Mesenchymal stem cell (in vitro differentiated cells and primary cell): ENCODE measurements at regions not wholly inside any gene's neighbourhood (a gene's known extent, or its start where the extent isn't known, plus 50 kb on each side); places are given as distances from the start of the nearest gene placed in this dataset.

Experiments
- DNase-seq: peaks from one replicate; pipeline ENCODE4 v3.0.0-alpha.2; 2013
- H2AFZ ChIP-seq: one replicate; pipeline ENCODE4 v1.6.1; 2013; ENCODE audit warnings: low read depth, mild to moderate bottlenecking, control low read depth, inconsistent platforms, low read length, moderate library complexity
- H2AK5ac ChIP-seq: 2 replicates; pipeline ENCODE4 v1.6.1; 2013; ENCODE audit warnings: low read length, moderate library complexity, mild to moderate bottlenecking, inconsistent platforms; ENCODE audit not compliant: severe bottlenecking
- H2BK120ac ChIP-seq: one replicate; pipeline ENCODE4 v1.6.1; 2013; ENCODE audit warnings: low read depth, mild to moderate bottlenecking, inconsistent platforms, low read length, moderate library complexity
- H2BK12ac ChIP-seq, 2 experiments: one replicate each; pipeline ENCODE4 v1.6.1; 2013; ENCODE audit warnings: inconsistent platforms in 2 of 2, low read length in 2 of 2, mild to moderate bottlenecking in 2 of 2, moderate library complexity in 2 of 2, control low read depth in 1 of 2
- H2BK15ac ChIP-seq: one replicate; pipeline ENCODE4 v1.6.1; 2013; ENCODE audit warnings: mild to moderate bottlenecking, low read depth, inconsistent platforms; ENCODE audit not compliant: poor library complexity, severe bottlenecking
- H2BK5ac ChIP-seq: 2 replicates; pipeline ENCODE4 v1.6.1; 2013; ENCODE audit warnings: low read depth, mild to moderate bottlenecking, low read length, control low read depth, inconsistent platforms; ENCODE audit not compliant: poor library complexity, severe bottlenecking
- H3K14ac ChIP-seq, 2 experiments: one replicate each; pipeline ENCODE4 v1.6.1; 2013; ENCODE audit warnings: inconsistent platforms in 2 of 2, low read length in 2 of 2, control low read depth in 1 of 2, mild to moderate bottlenecking in 1 of 2, moderate library complexity in 1 of 2
- H3K18ac ChIP-seq, 2 experiments: one replicate each; pipeline ENCODE4 v1.6.1; 2013; ENCODE audit warnings: inconsistent platforms in 2 of 2, low read length in 2 of 2, control low read depth in 1 of 2, low read depth in 1 of 2, mild to moderate bottlenecking in 1 of 2
- H3K23ac ChIP-seq, 2 experiments: one replicate each; pipeline ENCODE4 v1.6.1; 2013; ENCODE audit warnings: inconsistent platforms in 2 of 2, low read length in 2 of 2, mild to moderate bottlenecking in 2 of 2, moderate library complexity in 2 of 2, control low read depth in 1 of 2
- H3K27ac ChIP-seq: 2 replicates; pipeline ENCODE4 v1.5.1; 2013; ENCODE audit warnings: mild to moderate bottlenecking, moderate library complexity, low read length, control low read depth, inconsistent platforms; ENCODE audit not compliant: poor library complexity, severe bottlenecking
- H3K27me3 ChIP-seq, 2 experiments: 2 replicates each; pipeline versions ENCODE4 v1.6.1 to v1.7.0; 2013; ENCODE audit warnings: low read length in 2 of 2, mild to moderate bottlenecking in 2 of 2, moderate library complexity in 2 of 2, control low read depth in 1 of 2, inconsistent platforms in 1 of 2; ENCODE audit not compliant: control insufficient read depth in 1 of 2, insufficient read depth in 1 of 2
- H3K36me3 ChIP-seq, 2 experiments: 2 replicates each; pipeline versions ENCODE4 v1.6.1 to v1.7.0; 2013; ENCODE audit warnings: low read length in 2 of 2, control low read depth in 1 of 2, inconsistent platforms in 1 of 2, low read depth in 1 of 2, mild to moderate bottlenecking in 1 of 2; ENCODE audit not compliant: insufficient read depth in 2 of 2, control insufficient read depth in 1 of 2
- H3K4ac ChIP-seq, 2 experiments: one replicate each; pipeline ENCODE4 v1.6.1; 2013; ENCODE audit warnings: inconsistent platforms in 2 of 2, low read length in 2 of 2, mild to moderate bottlenecking in 2 of 2, moderate library complexity in 2 of 2, control low read depth in 1 of 2, low read depth in 1 of 2
- H3K4me1 ChIP-seq: 2 replicates; pipeline ENCODE4 v1.6.1; 2013; ENCODE audit warnings: low read depth, low read length, control low read depth; ENCODE audit not compliant: control insufficient read depth, insufficient read depth
- H3K4me2 ChIP-seq: 2 replicates; pipeline ENCODE4 v1.6.1; 2013; ENCODE audit warnings: low read length, mild to moderate bottlenecking, inconsistent platforms; ENCODE audit not compliant: poor library complexity, severe bottlenecking
- H3K4me3 ChIP-seq, 2 experiments: 2 replicates each; pipeline versions ENCODE4 v1.5.1 to v1.7.0; 2013; ENCODE audit warnings: low read length in 2 of 2, mild to moderate bottlenecking in 2 of 2, control low read depth in 1 of 2, low read depth in 1 of 2; ENCODE audit not compliant: insufficient read depth in 1 of 2
- H3K79me1 ChIP-seq: replicated peaks from 2 replicates; pipeline ENCODE4 v1.6.1; 2013; ENCODE audit warnings: mild to moderate bottlenecking, control low read depth, low read length, inconsistent platforms; ENCODE audit not compliant: poor library complexity, severe bottlenecking
- H3K9ac ChIP-seq: 2 replicates; pipeline ENCODE4 v1.7.0; 2013; ENCODE audit warnings: mild to moderate bottlenecking, low read length, moderate library complexity
- H3K9me3 ChIP-seq: 2 replicates; pipeline ENCODE4 v1.7.0; 2013; ENCODE audit warnings: mild to moderate bottlenecking, low read length; ENCODE audit not compliant: control insufficient read depth
- H4K8ac ChIP-seq: one replicate; pipeline ENCODE4 v1.6.1; 2013; ENCODE audit warnings: inconsistent platforms, mild to moderate bottlenecking, low read length, moderate library complexity
- H4K91ac ChIP-seq: one replicate; pipeline ENCODE4 v1.6.1; 2013; ENCODE audit warnings: mild to moderate bottlenecking, low read length, inconsistent platforms
- WGBS: methylation state at CpG from one replicate; pipeline ENCODE4 v1.1.7; 2013; ENCODE audit warnings: mixed read lengths; 5-methylcytosine and 5-hydroxymethylcytosine counted together

DNA sequence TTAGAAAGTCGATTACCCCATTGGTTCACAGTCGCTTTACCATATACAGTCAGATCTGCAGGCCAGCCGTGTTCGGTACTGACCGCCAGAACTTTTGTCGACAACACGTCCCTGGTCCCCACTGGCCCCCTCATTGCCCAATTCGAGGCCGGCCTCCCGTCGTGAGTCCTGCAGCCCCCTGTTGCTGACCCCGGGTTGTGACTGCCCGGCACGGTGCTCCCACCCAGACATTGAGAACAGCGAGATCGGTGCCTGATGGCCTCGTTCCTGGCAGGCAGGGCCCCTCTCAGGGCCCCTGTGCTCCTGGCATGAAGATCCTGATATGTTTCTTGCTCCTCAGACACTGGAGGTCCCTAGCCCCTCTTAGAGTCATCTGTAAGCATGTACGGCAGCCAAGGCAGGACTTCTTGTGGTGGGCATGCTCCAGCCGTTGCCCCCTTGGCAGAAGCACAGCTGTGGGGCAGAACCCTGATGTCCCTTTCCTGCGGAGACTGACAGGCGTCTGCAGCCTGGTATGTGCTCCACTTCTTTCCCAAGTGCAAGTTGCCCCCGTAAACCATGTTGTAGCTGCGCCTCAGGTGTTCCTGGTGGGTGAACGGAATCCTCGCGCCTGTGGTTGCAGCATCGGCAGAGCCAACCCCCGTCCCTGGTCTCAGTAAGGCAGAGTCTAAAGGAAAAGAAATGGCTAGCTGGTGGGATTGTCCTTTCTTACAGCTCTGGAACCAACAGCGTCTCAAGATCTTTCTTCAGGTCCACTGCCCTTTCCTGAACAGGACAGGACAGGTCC is 123.2 kb upstream of the SPACA7 start:
- no peak overlapping the region for H3K23ac ChIP-seq
- H3K9me3 ChIP-seq, result peaks cover 9% of the 10 kb centered on the region
- no peak overlapping the region for H4K91ac ChIP-seq
- H3K14ac ChIP-seq, result no peak overlapping the region
- H3K4me1 ChIP-seq, result no peaks in the 10 kb centered on the region
- H3K4me2 ChIP-seq, result no peak overlapping the region
- H2BK120ac ChIP-seq, result no peak overlapping the region
- H2AFZ ChIP-seq, result no peak overlapping the region
- H2BK5ac ChIP-seq, result no peak overlapping the region
- no peak overlapping the region for H3K4me3 ChIP-seq
- H3K27me3 ChIP-seq, result no peaks in the 10 kb centered on the region
- 89% methylated on average over 28 of the region's 29 CpGs for WGBS
- no peak overlapping the region for H2BK12ac ChIP-seq
- no peak overlapping the region for H3K9ac ChIP-seq
- H3K36me3 ChIP-seq, result no peaks in the 10 kb centered on the region
- H2AK5ac ChIP-seq, result no peak overlapping the region
- no peak overlapping the region for H4K8ac ChIP-seq
- no peak overlapping the region for H3K18ac ChIP-seq
- no peak for DNase-seq
- no peaks in the 10 kb centered on the region for H3K79me1 ChIP-seq
- H3K27ac ChIP-seq, result no peak overlapping the region
- no peak overlapping the region for H2BK15ac ChIP-seq
- no peak overlapping the region for H3K4ac ChIP-seq

DNA sequence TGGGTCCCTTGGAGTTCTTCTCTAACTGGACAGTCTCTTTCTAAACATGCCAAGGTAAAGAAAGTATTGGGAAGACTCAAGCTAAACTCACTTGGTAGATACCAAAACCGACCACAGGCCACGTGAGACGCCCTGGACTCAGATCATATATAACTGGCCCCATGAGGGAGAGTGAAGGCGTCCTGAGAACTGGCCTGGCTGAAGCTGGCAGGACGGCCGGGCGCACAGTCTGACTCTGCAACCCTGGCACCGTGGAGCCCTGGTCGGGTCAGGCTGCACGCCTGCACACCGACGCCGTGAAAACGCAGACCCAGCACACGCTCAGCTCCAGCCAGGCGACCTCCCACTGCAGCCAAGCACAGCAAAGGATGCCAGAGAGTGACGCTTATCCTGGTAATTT is 122.5 kb upstream of the SPACA7 start:
- H3K18ac ChIP-seq, result no peak overlapping the region
- no peak overlapping the region for H2BK15ac ChIP-seq
- H2AK5ac ChIP-seq, result no peak overlapping the region
- no peak for DNase-seq
- no peaks in the 10 kb centered on the region for H3K36me3 ChIP-seq
- no peak overlapping the region for H2AFZ ChIP-seq
- H3K4me2 ChIP-seq, result no peak overlapping the region
- H3K14ac ChIP-seq, result no peak overlapping the region
- no peak overlapping the region for H3K4ac ChIP-seq
- no peaks in the 10 kb centered on the region for H3K79me1 ChIP-seq
- H3K27ac ChIP-seq, result no peak overlapping the region
- H3K4me3 ChIP-seq, result no peak overlapping the region
- H4K8ac ChIP-seq, result no peak overlapping the region
- H3K23ac ChIP-seq, result no peak overlapping the region
- H2BK120ac ChIP-seq, result no peak overlapping the region
- H2BK5ac ChIP-seq, result no peak overlapping the region
- H3K4me1 ChIP-seq, result no peaks in the 10 kb centered on the region
- H3K9ac ChIP-seq, result no peak overlapping the region
- peak overlapping the region; percentile 12 for H4K91ac ChIP-seq
- peaks cover 9% of the 10 kb centered on the region for H3K9me3 ChIP-seq
- 86% methylated on average over 17 of the region's 17 CpGs for WGBS
- no peaks in the 10 kb centered on the region for H3K27me3 ChIP-seq
- no peak overlapping the region for H2BK12ac ChIP-seq

DNA sequence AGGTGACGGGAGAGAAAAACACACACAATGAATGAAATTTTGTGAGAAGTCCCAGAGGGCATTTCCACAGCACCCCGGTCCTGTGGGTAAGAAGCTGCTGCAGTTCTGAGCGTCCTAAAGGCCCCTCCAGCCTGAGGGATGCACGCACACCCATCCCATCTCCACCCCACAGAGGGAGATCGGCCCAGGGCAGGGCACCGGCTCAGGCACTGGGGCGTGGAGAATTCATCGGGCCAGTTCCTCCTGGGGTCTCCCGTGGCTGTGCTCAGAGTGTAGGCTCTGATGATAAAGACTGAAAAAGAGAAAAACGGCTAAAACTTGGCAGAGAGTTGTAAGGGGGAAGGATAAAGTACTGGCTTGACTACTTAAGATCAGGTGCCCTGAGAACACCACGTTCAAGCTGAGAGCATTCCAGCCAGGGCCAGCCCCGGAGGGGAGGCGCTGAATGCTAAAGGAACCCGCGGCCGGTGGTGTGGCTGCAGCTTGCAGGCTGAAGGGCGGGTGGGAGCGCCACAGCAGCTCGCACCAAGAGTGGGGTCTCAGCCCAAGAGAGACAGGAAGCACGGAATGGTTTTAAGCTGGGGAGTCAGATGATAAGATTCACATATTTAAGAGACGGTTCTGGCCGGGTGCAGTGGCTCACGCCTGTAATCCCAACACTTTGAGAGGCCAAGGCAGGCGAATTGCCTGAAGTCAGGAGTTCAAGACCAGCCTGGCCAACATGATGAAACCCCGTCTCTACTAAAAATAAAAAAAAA is 121.9 kb upstream of the SPACA7 start:
- no peaks in the 10 kb centered on the region for H3K27me3 ChIP-seq
- H3K14ac ChIP-seq, result no peak overlapping the region
- H3K4me3 ChIP-seq, result no peak overlapping the region
- H3K79me1 ChIP-seq, result no peaks in the 10 kb centered on the region
- peaks cover 14% of the 10 kb centered on the region for H3K9me3 ChIP-seq
- no peak overlapping the region for H3K27ac ChIP-seq
- H2BK5ac ChIP-seq, result no peak overlapping the region
- no peak overlapping the region for H2BK15ac ChIP-seq
- H3K18ac ChIP-seq, result no peak overlapping the region
- no peak overlapping the region for H4K91ac ChIP-seq
- H3K36me3 ChIP-seq, result no peaks in the 10 kb centered on the region
- H3K23ac ChIP-seq, result no peak overlapping the region
- H3K4ac ChIP-seq, result no peak overlapping the region
- no peak overlapping the region for H3K4me2 ChIP-seq
- H2AK5ac ChIP-seq, result no peak overlapping the region
- no peaks in the 10 kb centered on the region for H3K4me1 ChIP-seq
- no peak overlapping the region for H2AFZ ChIP-seq
- 75% methylated on average over 22 of the region's 25 CpGs for WGBS
- no peak overlapping the region for H2BK12ac ChIP-seq
- DNase-seq, result no peak
- no peak overlapping the region for H3K9ac ChIP-seq
- no peak overlapping the region for H4K8ac ChIP-seq
- no peak overlapping the region for H2BK120ac ChIP-seq

DNA sequence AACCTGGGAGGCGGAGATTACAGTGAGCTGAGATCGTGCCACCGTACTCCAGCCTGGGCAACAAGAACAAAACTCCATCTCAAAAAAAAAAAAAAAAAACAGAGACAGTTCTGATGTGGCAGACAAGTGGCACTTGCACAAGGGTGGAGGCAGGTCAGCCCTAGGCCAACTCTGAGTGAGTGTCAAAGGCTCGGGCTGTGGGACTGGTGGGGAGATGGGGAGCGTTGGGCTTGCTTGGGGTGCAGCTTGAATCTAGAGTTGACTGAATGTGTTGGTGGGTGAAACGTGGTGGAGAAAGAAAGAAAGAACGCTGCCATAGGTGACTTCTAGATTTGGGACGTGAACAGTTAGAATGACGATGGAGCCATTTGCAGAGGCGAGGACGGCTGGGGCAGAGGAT is 121.3 kb upstream of the SPACA7 start:
- Histone ChIP-seq H2AFZ (no peak overlapping the region), H2BK12ac (no peak overlapping the region), H3K9me3 (peaks cover 14% of the 10 kb centered on the region), H4K91ac (no peak overlapping the region), H3K27ac (no peak overlapping the region), H3K14ac (no peak overlapping the region), H3K36me3 (no peaks in the 10 kb centered on the region), H2AK5ac (no peak overlapping the region), H2BK5ac (no peak overlapping the region), H3K27me3 (no peaks in the 10 kb centered on the region), H3K4me2 (no peak overlapping the region), H2BK15ac (no peak overlapping the region), H3K79me1 (no peaks in the 10 kb centered on the region), H3K18ac (no peak overlapping the region), H3K9ac (no peak overlapping the region), H3K4me1 (no peaks in the 10 kb centered on the region), H3K4me3 (no peak overlapping the region), H3K23ac (no peak overlapping the region), H2BK120ac (no peak overlapping the region), H4K8ac (no peak overlapping the region), H3K4ac (no peak overlapping the region)
- DNase-seq, result no peak
- 90% methylated on average over 9 of the region's 11 CpGs for WGBS
